Type B pancreatic cell (in vitro differentiated cells): ENCODE measurements at regions not wholly inside any gene's neighbourhood (a gene's known extent, or its start where the extent isn't known, plus 50 kb on each side); places are given as distances from the start of the nearest gene placed in this dataset.

Source experiments
- DNase-seq: peaks from one replicate; pipeline ENCODE4 v3.0.0; 2021; ENCODE audit warnings: mixed read lengths; ENCODE audit not compliant: unreplicated experiment; ENCODE audit errors: extremely low spot score
- H3K27ac Mint-ChIP-seq: 2 replicates; pipeline ENCODE4 v1.8.0; 2021; ENCODE audit warnings: mild to moderate bottlenecking, mixed read lengths
- H3K27me3 Mint-ChIP-seq: 2 replicates; pipeline ENCODE4 v1.8.0; 2021; ENCODE audit warnings: mixed read lengths
- H3K36me3 Mint-ChIP-seq: 2 replicates; pipeline ENCODE4 v1.8.0; 2021; ENCODE audit warnings: mixed read lengths
- H3K4me1 Mint-ChIP-seq: one replicate; pipeline ENCODE4 v1.8.0; 2021; ENCODE audit warnings: mixed read lengths; ENCODE audit not compliant: unreplicated experiment
- H3K4me3 Mint-ChIP-seq: 2 replicates; pipeline ENCODE4 v1.8.0; 2021; ENCODE audit warnings: mild to moderate bottlenecking, mixed read lengths
- H3K9me3 Mint-ChIP-seq: 2 replicates; pipeline ENCODE4 v1.8.0; 2021; ENCODE audit warnings: mixed read lengths
- CTCF ChIP-seq: fragments of 200-600 bp; sonication (generic); conservative IDR thresholded peaks from 2 replicates; pipeline ENCODE4 v1.5.0; 2021; ENCODE audit warnings: antibody characterized with exemption, mild to moderate bottlenecking

DNA sequence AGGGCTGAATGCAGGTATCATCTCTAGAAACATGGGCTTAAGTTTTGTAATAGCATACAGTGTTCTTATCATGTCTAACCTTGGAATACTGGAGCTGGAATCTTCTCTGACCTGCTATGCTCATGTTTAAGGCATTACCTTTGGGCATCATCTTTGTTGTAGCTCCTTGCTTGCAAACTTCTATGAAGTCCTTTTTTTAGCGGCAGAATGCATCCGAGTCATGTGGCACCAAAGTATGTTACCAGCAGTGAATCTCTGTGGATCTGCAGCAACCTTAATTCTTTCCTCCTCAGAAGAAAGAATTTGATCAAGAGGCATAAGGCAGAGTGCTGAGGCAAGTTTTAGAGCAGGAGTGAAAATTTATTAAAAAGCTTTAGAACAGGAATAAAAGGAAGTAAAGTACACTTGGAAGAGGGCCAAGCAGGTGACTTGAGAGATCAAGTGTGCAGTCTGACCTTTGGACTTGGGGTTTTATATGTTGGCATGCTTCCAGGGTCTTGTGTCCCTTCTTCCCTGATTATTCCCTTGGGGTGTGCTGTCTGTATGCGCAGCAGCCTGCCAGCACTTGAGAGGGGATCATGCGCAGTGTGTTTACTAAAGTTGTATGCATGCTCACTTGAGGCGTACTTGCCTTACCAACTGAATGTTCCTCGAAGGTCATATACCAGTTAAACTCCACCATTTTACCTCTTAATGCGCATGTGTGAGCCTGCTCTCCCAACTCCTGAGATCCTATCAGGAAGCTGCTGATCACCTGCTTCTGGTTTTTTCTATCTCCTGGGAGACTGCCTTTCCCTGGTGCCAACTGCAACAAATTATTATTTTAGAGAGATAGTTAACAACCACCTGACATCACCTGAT is 115.5 kb downstream of the LACC1 start:
- Mint-ChIP-seq H3K36me3 (no peaks in the 10 kb centered on the region), H3K4me3 (no peak overlapping the region), H3K9me3 (peaks cover 12% of the 10 kb centered on the region), H3K27me3 (peaks cover 9% of the 10 kb centered on the region), H3K27ac (no peak overlapping the region), H3K4me1 (peaks cover 11% of the 10 kb centered on the region)
- no peak for TF ChIP-seq CTCF
- no peak for DNase-seq

GRCh38 chr13:43996221-43996620 is 116.5 kb downstream of the LACC1 start:
- Mint-ChIP-seq H3K9me3 (peaks cover 12% of the 10 kb centered on the region), H3K4me1 (peaks cover 10% of the 10 kb centered on the region), H3K27ac (no peak overlapping the region), H3K27me3 (peaks cover 12% of the 10 kb centered on the region), H3K4me3 (no peak overlapping the region), H3K36me3 (no peaks in the 10 kb centered on the region)
- no peak for DNase-seq
- no peak for TF ChIP-seq CTCF

GRCh38 chr13:44003481-44003880 is 123.8 kb downstream of the LACC1 start:
- Mint-ChIP-seq H3K27me3 (peaks cover 3% of the 10 kb centered on the region), H3K4me1 (peaks cover 8% of the 10 kb centered on the region), H3K27ac (no peak overlapping the region), H3K9me3 (no peaks in the 10 kb centered on the region), H3K4me3 (no peak overlapping the region), H3K36me3 (no peaks in the 10 kb centered on the region)
- TF ChIP-seq CTCF = no peak
- DNase-seq = no peak

- Mint-ChIP-seq H3K4me3 (no peak overlapping the region), H3K27me3 (peaks cover 3% of the 10 kb centered on the region), H3K9me3 (no peaks in the 10 kb centered on the region), H3K4me1 (peaks cover 8% of the 10 kb centered on the region), H3K36me3 (no peaks in the 10 kb centered on the region), H3K27ac (no peak overlapping the region)
- no peak for TF ChIP-seq CTCF
- DNase-seq = no peak
Measured at GRCh38 chr13:44004878-44005277, 125.2 kb downstream of the LACC1 start.

- no peak for TF ChIP-seq CTCF
- H3K36me3 Mint-ChIP-seq = no peaks in the 10 kb centered on the region
- H3K9me3 Mint-ChIP-seq = no peaks in the 10 kb centered on the region
- H3K4me3 Mint-ChIP-seq = no peak overlapping the region
- no peak for DNase-seq
- H3K27me3 Mint-ChIP-seq = no peaks in the 10 kb centered on the region
- H3K27ac Mint-ChIP-seq = no peak overlapping the region
- H3K4me1 Mint-ChIP-seq = peaks cover 8% of the 10 kb centered on the region
Measured at GRCh38 chr13:44007451-44007850, 127.7 kb downstream of the LACC1 start.
